Cardiac septum (tissue), 1 donor: ENCODE measurements at regions not wholly inside any gene's neighbourhood (a gene's known extent, or its start where the extent isn't known, plus 50 kb on each side); places are given as distances from the start of the nearest gene placed in this dataset.

Source experiments
- DNase-seq: peaks from one replicate; pipeline ENCODE4 v3.0.0-alpha.2; 2020; ENCODE audit warnings: low spot score
- intact Hi-C: fragments of 100-400 bp; cut with DNase I; formaldehyde crosslinking; loops from one replicate; pipeline ENCODE4 v1.14.0; 2022
- donor health status: DM: no; HTN: no; CAD: no.

DNA sequence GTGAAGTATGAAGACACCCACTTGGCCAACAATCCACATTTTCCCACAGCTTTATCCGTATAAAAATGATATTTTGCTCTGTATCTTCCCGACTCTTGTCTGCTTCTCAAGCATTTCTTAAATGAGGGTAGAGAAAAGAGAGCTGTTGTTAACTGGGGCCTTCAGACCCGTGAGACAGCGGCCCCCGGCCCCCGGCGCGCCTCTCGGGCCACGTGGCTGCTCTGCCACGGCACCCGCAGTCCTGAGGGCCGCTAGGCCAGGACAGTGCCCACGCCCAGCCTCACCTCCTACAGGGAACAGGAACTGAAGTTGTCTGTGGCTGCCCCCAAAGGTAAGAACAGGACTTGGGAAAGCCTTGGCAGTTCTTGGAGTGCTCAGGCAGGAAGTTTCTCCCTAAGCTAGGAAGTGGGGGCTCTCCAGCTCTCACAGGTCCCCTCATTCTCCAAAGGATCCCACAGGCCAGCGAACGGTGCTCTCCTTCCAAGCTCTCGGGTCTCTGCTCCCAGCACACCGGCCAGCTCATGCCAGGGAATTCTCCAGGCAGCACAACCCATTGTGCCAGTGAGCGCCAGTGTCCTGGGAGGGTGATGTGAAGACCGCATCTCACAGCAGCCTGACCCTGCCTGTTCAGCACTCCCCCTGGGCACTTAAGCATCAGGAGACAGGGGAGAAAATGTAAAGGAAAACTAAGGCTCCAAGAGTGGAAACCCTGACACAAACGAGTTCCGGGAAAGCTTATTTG, 230.3 kb upstream of the PFKP start:
- no peak for DNase-seq
- intact Hi-C loops: loop anchor here (10.0 kb wide), 1 partner anchor 208 kb away; no protein-coding TSS in a partner anchor

- DNase-seq: no peak
- intact Hi-C loops: loop anchor here (10.0 kb wide), 1 partner anchor 211 kb away; no protein-coding TSS in a partner anchor
Observed at GRCh38 chr10:2834214-2834613, 233.1 kb upstream of the PFKP start.

DNA sequence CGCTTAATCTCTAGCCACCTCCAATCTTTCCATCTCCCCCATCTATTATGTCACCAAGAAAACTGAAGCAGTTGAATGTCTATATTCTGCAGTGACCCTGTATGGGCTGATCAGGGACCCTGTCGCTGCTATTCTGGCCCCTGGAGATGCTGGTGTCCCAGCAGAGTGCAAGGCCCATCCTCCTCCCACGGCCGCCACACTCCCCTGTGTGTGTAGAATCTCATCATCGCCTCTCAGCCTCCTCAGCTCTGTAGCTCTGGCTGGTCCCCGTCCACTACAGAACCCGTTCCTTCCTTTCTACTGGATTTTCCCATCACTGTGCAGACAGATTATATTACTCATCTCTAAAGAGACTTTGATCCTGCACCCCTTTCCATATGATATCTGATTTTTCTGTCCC, 235.8 kb upstream of the PFKP start:
- intact Hi-C loops: loop anchor here (10.0 kb wide), 1 partner anchor 213 kb away; no protein-coding TSS in a partner anchor
- DNase-seq: no peak

GRCh38 chr10:2828741-2829140, 238.6 kb upstream of the PFKP start:
- DNase-seq: no peak
- intact Hi-C loops: no loop called here

DNA sequence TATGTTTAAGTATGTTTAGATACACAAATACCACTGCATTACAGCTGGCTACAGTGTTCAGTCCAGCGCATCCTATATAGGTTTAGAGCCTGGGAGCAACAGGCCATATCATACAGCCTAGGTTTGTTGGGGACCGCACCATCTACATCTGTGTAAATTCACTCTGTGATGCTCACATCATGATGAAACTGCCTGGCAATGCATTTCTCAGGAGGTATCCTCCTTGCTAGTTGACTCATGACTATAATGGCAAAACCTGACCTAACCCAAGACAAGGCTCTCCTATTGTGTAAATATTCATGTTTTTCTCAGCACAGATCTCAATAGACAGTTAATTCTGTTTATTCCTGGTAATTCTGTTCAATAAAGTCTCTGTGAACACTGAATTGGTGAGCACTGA, 240.7 kb upstream of the PFKP start:
- no peak for DNase-seq

GRCh38 chr10:2825841-2826240, 241.5 kb upstream of the PFKP start:
- intact Hi-C loops: no loop called here
- no peak for DNase-seq

More for the DNA sequence above, 240.7 kb upstream of the PFKP start:
- intact Hi-C loops: no loop called here

DNA sequence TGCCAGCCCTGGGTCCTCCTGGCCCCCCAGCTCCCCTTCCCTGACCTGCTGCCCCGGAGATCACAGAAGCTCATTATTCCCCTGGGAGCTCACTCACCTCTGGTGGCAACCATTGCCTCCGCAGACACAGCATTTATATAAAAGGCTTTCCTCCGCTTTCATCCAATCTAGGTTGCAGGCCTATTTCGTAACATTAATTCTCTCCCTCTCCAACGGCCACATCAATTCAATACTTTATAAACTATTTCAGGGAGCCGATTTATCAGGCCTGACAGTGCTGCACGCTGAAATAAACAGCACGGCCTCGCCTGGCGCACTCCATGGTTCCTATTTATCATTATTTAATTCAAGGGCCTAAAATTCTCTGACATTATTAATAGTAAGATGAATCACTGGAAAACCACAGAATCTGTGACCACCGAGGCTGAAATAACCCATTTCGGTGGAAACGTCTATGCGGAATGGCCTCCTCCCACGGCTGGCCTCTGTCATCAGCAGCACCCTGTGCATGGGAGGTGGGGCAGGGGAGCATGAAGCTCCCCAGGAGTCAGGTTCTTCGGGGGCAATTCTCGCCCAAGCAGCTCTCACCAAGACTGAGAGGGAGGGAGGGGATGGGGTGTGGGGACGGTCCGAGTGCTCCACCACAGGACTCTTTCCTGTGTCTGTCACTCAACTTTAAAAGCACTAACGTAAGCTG, 249.3 kb upstream of the PFKP start:
- DNase-seq: no peak
- intact Hi-C loops: no loop called here

DNA sequence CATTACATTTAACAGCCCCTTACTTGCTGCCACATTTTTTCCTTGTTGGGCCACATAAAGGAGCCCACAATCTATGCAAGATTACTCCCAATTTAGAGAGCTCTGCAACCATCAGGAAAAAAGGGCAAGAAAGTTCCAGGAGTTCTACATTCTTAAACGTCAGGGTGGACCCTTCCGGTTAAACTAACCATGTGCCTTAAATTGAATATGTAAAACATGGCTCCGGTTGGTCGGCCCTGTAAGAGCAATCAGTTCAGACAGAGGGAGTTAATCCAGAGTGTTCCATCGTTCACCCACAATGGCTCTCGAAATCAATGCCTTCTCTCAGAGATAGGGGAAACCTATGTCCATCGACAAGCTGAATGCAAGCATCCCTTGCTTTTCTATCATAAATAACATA, 253.7 kb upstream of the PFKP start:
- intact Hi-C loops: no loop called here
- DNase-seq: no peak

- intact Hi-C loops: no loop called here
- DNase-seq: no peak
Observed at GRCh38 chr10:2813286-2813685, 254.1 kb upstream of the PFKP start.

GRCh38 chr10:2812631-2813030, 254.7 kb upstream of the PFKP start:
- DNase-seq: no peak
- intact Hi-C loops: no loop called here

GRCh38 chr10:2800178-2800577, 267.2 kb upstream of the PFKP start:
- no peak for DNase-seq
- intact Hi-C loops: no loop called here

DNA sequence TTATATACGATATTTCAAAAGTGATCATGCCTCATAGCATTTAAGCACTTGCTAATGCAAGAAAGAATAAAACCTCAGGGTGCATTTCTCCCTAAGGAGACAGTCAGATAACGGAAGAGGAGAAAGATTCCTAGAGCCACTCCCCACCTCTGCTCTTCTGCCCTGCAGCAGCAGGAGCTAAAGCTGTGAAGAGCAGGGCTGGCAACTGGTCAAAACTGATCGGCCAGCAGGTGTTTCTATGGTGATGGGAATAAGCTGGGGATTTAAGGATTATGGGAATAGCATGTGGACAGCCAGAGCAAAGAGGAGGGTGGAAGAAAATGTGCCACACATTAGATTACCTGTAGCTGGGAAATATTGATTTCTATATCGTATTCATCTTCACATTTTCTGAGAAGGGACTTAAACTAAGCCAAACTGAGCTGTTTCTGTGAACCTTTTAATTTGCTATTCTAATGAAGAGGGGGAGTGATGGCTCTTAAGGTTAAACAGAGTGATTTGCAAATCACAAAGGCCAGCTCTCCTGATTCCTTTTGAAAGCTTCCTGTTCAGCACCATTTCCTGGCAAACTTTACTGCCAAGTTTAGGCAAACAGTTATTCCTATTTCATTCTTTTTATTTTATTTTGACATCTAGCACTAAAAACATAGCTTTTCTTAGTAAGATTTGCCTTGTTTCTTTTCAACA, 268.9 kb upstream of the PFKP start:
- intact Hi-C loops: no loop called here

GRCh38 chr10:2791774-2792443, 275.4 kb upstream of the PFKP start:
- no peak for DNase-seq
- intact Hi-C loops: no loop called here

More for the DNA sequence above, 268.9 kb upstream of the PFKP start:
- DNase-seq: no peak

DNA sequence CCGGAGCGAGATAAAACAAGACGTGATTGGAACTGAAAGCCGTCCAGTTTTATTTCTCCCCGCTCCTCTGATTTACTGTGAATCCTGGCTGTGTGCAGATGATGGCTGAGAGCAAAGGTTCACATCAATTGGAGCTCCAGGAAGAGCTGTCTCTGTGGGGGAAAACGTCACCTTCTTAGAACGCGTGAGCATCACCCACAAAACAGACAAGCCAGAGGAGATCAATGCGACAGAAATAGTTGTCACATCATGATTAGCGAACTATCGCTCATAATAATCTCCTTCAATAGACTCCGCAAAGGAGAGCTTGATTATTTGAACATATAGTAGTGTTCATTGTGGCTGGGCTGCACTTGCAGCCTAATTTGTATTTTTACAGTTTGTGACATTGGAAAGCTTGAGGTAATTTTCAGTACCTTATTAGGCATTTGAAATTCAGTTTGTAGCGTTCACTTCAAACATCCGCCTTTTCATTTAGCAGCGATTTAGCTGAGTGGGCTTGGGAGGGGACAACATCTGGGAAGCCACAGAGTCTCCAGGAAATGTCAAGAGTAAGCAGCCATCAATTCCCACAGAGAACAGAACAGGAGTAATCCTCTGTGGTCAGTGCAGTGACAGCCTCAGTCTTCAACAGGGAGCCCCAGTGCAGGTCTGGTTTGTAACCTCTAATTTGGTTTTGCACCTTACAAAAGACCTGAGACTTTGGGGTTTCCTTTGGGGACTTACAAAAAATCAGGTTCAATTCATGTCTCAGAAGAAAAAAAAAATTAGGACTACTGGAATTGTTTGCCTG, 276.8 kb upstream of the PFKP start:
- intact Hi-C loops: no loop called here
- DNase-seq: no peak

- intact Hi-C loops: no loop called here
Observed at GRCh38 chr10:2786251-2786650, 281.1 kb upstream of the PFKP start.

DNA sequence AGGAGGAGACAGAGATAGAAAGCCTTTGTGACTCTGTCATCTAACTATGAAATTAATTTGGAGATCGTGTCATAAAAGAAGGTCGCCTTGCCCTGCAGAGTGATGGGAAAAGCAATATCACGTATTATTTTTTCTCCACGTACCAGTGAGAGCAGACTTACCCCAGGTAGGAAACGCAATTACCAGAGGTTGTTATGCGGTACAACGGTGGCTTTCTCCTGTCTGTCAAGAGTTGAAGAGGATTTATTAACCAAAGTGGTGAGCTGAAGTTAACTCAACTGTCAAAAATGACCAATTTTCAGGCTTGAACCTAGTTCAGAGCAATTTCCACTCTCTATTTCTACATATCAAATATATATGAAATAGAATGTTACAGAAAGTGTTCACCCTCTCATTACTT, 282.6 kb upstream of the PFKP start:
- no peak for DNase-seq
- intact Hi-C loops: no loop called here

More at GRCh38 chr10:2786251-2786650, 281.1 kb upstream of the PFKP start:
- no peak for DNase-seq

DNA sequence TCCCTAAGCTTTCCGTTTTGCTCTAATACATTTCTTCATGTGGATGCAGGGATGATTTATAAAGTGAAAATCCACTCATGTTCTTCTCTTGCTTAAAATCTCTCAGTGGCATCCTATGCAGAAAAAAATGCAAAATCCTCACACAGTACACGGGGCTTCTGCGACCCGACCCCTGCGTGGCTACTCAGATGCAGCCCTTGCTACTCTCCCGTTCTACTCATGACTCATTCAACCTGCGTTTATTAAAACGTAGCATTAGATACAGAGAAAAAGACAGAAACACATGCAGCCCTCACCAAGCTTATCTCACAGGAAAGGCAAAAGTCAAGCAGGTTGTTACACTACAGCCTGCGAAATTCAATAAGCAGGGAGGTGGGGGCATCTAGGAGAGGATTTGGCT, 284.4 kb upstream of the PFKP start:
- intact Hi-C loops: no loop called here
- no peak for DNase-seq

DNA sequence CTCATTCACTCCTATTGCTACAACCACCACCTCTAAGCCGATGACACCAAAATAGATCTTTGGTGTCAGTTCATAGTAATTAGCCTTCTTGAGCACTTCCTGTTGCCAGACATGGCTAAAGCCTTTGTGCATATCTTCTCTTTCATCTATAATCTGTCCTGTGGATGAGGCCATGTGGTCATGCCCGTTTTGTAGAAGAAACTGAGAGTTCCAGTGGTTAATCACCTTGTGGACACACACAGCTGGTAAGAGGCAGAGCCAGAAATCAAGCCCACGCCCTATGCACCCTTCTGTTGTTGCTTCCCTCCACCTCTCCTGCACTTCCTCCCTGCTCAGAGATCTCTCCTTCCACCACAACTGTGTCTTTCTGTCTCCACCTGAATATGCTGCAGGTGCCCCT, 285.1 kb upstream of the PFKP start:
- intact Hi-C loops: no loop called here

GRCh38 chr10:2777666-2778355, 289.5 kb upstream of the PFKP start:
- intact Hi-C loops: no loop called here
- DNase-seq: no peak

More for the DNA sequence above, 285.1 kb upstream of the PFKP start:
- no peak for DNase-seq
